Hepatocyte (in vitro differentiated cells): ENCODE measurements at regions not wholly inside any gene's neighbourhood (a gene's known extent, or its start where the extent isn't known, plus 50 kb on each side); places are given as distances from the start of the nearest gene placed in this dataset.

ENCODE experiments used
- DNase-seq: peaks from one replicate; pipeline ENCODE4 v3.0.0-alpha.2; 2016; ENCODE audit warnings: low spot score
- H2AFZ ChIP-seq: fragments of 200-600 bp; sonication (generic); 2 replicates; pipeline ENCODE4 v1.6.0; 2016; ENCODE audit warnings: antibody characterized with exemption, mild to moderate bottlenecking
- H3K27ac ChIP-seq: fragments of 200-600 bp; sonication (generic); 2 replicates; pipeline ENCODE4 v1.5.1; 2016; ENCODE audit warnings: mild to moderate bottlenecking
- H3K27me3 ChIP-seq: fragments of 200-600 bp; sonication (generic); 2 replicates; pipeline ENCODE4 v1.6.1; 2016
- H3K36me3 ChIP-seq: fragments of 200-600 bp; sonication (generic); replicated peaks from 2 replicates; pipeline ENCODE4 v1.5.1; 2016; ENCODE audit warnings: low read depth; ENCODE audit not compliant: insufficient read depth
- H3K4me1 ChIP-seq: fragments of 200-600 bp; sonication (generic); 2 replicates; pipeline ENCODE4 v1.5.1; 2016; ENCODE audit warnings: mild to moderate bottlenecking, moderate library complexity; ENCODE audit not compliant: insufficient read depth
- H3K4me2 ChIP-seq: fragments of 200-600 bp; sonication (generic); 2 replicates; pipeline ENCODE4 v1.6.0; 2016
- H3K4me3 ChIP-seq: fragments of 200-600 bp; sonication (generic); 2 replicates; pipeline ENCODE4 v1.5.1; 2016; ENCODE audit warnings: mild to moderate bottlenecking
- H3K79me2 ChIP-seq: fragments of 200-600 bp; sonication (generic); 2 replicates; pipeline ENCODE4 v1.6.0; 2017; ENCODE audit warnings: mild to moderate bottlenecking
- H3K9me2 ChIP-seq: fragments of 200-600 bp; sonication (generic); replicated peaks from 2 replicates; pipeline ENCODE4 v1.6.0; 2017; ENCODE audit warnings: mild to moderate bottlenecking; ENCODE audit not compliant: insufficient read depth
- H3K9me3 ChIP-seq: fragments of 200-600 bp; sonication (generic); 2 replicates; pipeline ENCODE4 v1.5.1; 2016; ENCODE audit warnings: low read depth, mild to moderate bottlenecking
- H4K20me1 ChIP-seq: fragments of 200-600 bp; sonication (generic); 2 replicates; pipeline ENCODE4 v1.6.0; 2016; ENCODE audit warnings: mild to moderate bottlenecking; ENCODE audit not compliant: insufficient read depth, poor library complexity, severe bottlenecking
- CTCF ChIP-seq: fragments of 200-600 bp; sonication (generic); IDR thresholded peaks from 2 replicates; pipeline ENCODE4 v1.5.1; 2016; ENCODE audit warnings: antibody characterized with exemption, mild to moderate bottlenecking; ENCODE audit not compliant: poor library complexity
- EZH2 ChIP-seq: fragments of 200-600 bp; sonication (generic); IDR thresholded peaks from 2 replicates; pipeline ENCODE4 v1.6.1; 2016; ENCODE audit warnings: antibody characterized with exemption, mild to moderate bottlenecking, borderline replicate concordance
- EZH2phosphoT487 ChIP-seq: fragments of 200-600 bp; sonication (generic); IDR thresholded peaks from one replicate; pipeline ENCODE4 v1.6.1; 2018; ENCODE audit warnings: antibody characterized with exemption, mild to moderate bottlenecking, low read depth, moderate library complexity; ENCODE audit not compliant: unreplicated experiment, severe bottlenecking
- WGBS: methylation state at CpG from one replicate; pipeline ENCODE4 v1.1.6; 2016; ENCODE audit warnings: low lambda C conversion rate; ENCODE audit errors: missing lambda C conversion rate; 5-methylcytosine and 5-hydroxymethylcytosine counted together

GRCh38 chrX:45824471-45824870 is 623.8 kb upstream of the DIPK2B start:
- WGBS = 75% methylated on average over 6 of the region's 6 CpGs
- Histone ChIP-seq H3K27ac (no peak overlapping the region), H3K4me2 (no peak overlapping the region), H3K9me3 (no peaks in the 10 kb centered on the region), H2AFZ (no peak overlapping the region), H3K4me1 (no peaks in the 10 kb centered on the region), H3K9me2 (no peaks in the 10 kb centered on the region), H4K20me1 (no peaks in the 10 kb centered on the region), H3K36me3 (no peaks in the 10 kb centered on the region), H3K4me3 (no peak overlapping the region), H3K27me3 (no peaks in the 10 kb centered on the region), H3K79me2 (peaks cover 10% of the 10 kb centered on the region)
- TF ChIP-seq CTCF = peak; percentile 29
- no peak for TF ChIP-seq EZH2phosphoT487
- DNase-seq = peak; percentile 57

GRCh38 chrX:45823536-45823935 is 622.9 kb upstream of the DIPK2B start:
- Histone ChIP-seq H3K27ac (no peak overlapping the region), H2AFZ (no peak overlapping the region), H3K9me3 (no peaks in the 10 kb centered on the region), H3K36me3 (no peaks in the 10 kb centered on the region), H4K20me1 (no peaks in the 10 kb centered on the region), H3K27me3 (no peaks in the 10 kb centered on the region), H3K4me1 (no peaks in the 10 kb centered on the region), H3K79me2 (peaks cover 10% of the 10 kb centered on the region), H3K9me2 (no peaks in the 10 kb centered on the region), H3K4me3 (no peak overlapping the region), H3K4me2 (no peak overlapping the region)
- no peak for DNase-seq
- 85% methylated on average over 1 of the region's 1 CpG for WGBS
- TF ChIP-seq EZH2phosphoT487 = no peak

GRCh38 chrX:45822124-45822523 is 621.4 kb upstream of the DIPK2B start:
- DNase-seq = no peak
- Histone ChIP-seq H3K9me3 (no peaks in the 10 kb centered on the region), H3K4me2 (no peak overlapping the region), H3K9me2 (no peaks in the 10 kb centered on the region), H3K36me3 (no peaks in the 10 kb centered on the region), H4K20me1 (no peaks in the 10 kb centered on the region), H3K27ac (no peak overlapping the region), H3K79me2 (peaks cover 11% of the 10 kb centered on the region), H3K4me1 (no peaks in the 10 kb centered on the region), H2AFZ (no peak overlapping the region), H3K27me3 (no peaks in the 10 kb centered on the region), H3K4me3 (no peak overlapping the region)
- no peak for TF ChIP-seq EZH2phosphoT487
- TF ChIP-seq CTCF = no peak
- TF ChIP-seq EZH2 = no peak
- WGBS = 71% methylated on average over 3 of the region's 3 CpGs

- H3K4me1 ChIP-seq = no peaks in the 10 kb centered on the region
- TF ChIP-seq EZH2 (no peak), EZH2phosphoT487 (no peak), CTCF (no peak)
- H3K4me2 ChIP-seq = no peak overlapping the region
- WGBS = 76% methylated on average over 2 of the region's 2 CpGs
- no peaks in the 10 kb centered on the region for H3K27me3 ChIP-seq
- H3K9me2 ChIP-seq = no peaks in the 10 kb centered on the region
- H3K79me2 ChIP-seq = peaks cover 12% of the 10 kb centered on the region
- H3K36me3 ChIP-seq = no peaks in the 10 kb centered on the region
- no peaks in the 10 kb centered on the region for H4K20me1 ChIP-seq
- H3K4me3 ChIP-seq = no peak overlapping the region
- no peak for DNase-seq
- H2AFZ ChIP-seq = no peak overlapping the region
- no peak overlapping the region for H3K27ac ChIP-seq
- H3K9me3 ChIP-seq = no peaks in the 10 kb centered on the region
Observed at GRCh38 chrX:45818913-45819312, 618.2 kb upstream of the DIPK2B start.
